Right lobe of liver (tissue), 6 donors: ENCODE measurements at regions not wholly inside any gene's neighbourhood (a gene's known extent, or its start where the extent isn't known, plus 50 kb on each side); places are given as distances from the start of the nearest gene placed in this dataset.
A peak's percentile ranks its signal among the peaks of the same experiment; 100 is the strongest.

Experiments used
- ATAC-seq, 4 donors: fragments of 200-7000 bp; cut with Tn5 transposase; one replicate each; pipeline ENCODE4 v1.9.1; 2020; ENCODE audit warnings: mild to moderate bottlenecking in 4 of 4, moderate library complexity in 4 of 4
- DNase-seq, 3 donors: peaks; one replicate each; pipeline ENCODE4 v3.0.0-alpha.2; 2020
- H3K27ac ChIP-seq, 3 donors: fragments of 200-600 bp; one replicate each; pipeline ENCODE4 v1.8.0; 2022
- H3K27me3 ChIP-seq, 2 donors: fragments of 200-600 bp; one replicate each; pipeline ENCODE4 v1.8.0; 2022
- H3K36me3 ChIP-seq, 4 donors: fragments of 200-600 bp; sonication (generic) in 1 of 4; one replicate each; pipeline versions ENCODE4 v1.5.1 to v1.8.0; 2017 to 2022; ENCODE audit warnings: control low read depth in 1 of 4
- H3K4me1 ChIP-seq, 4 donors: fragments of 200-600 bp; sonication (generic) in 1 of 4; one replicate each; pipeline versions ENCODE4 v1.5.1 to v1.8.0; 2017 to 2022; ENCODE audit warnings: control low read depth in 1 of 4
- H3K4me3 ChIP-seq, 3 donors: fragments of 200-600 bp; one replicate each; pipeline ENCODE4 v1.8.0; 2022
- H3K9me3 ChIP-seq, 4 donors: fragments of 200-600 bp; sonication (generic) in 1 of 4; one replicate each; pipeline versions ENCODE4 v1.5.1 to v1.8.0; 2017 to 2022; ENCODE audit warnings: control low read depth in 1 of 4
- CTCF ChIP-seq, 4 donors: fragments of 200-600 bp in 3 of 4; fragments of 450-650 bp in 1 of 4; IDR thresholded peaks; one replicate each; pipeline versions ENCODE4 v1.5.1 to v1.8.0; 2016 to 2022; ENCODE audit warnings: antibody characterized with exemption in 4 of 4, mild to moderate bottlenecking in 2 of 4
- POLR2A ChIP-seq: fragments of 450-650 bp; IDR thresholded peaks from one replicate; pipeline ENCODE4 v1.6.1; 2017; ENCODE audit warnings: antibody characterized with exemption, mild to moderate bottlenecking
- WGBS: methylation state at CpG from one replicate; pipeline ENCODE4 v1.1.6; 2018; ENCODE audit warnings: low coverage, low lambda C conversion rate; ENCODE audit not compliant: insufficient coverage; ENCODE audit errors: missing lambda C conversion rate; 5-methylcytosine and 5-hydroxymethylcytosine counted together
- intact Hi-C, 2 donors: fragments of 100-400 bp; cut with DNase I; formaldehyde crosslinking; loops; one replicate each; pipeline versions ENCODE4 v1.11.2 to v1.14.1; 2022
- donor health status: DM: no; HTN: yes; CAD: no.
- donor health status: DM: no; HTN: no; CAD: no.
- donor health status: DM: no; HTN: no; CAD: no.
- donor health status: DM: no; HTN: yes; CAD: no.
- donor health status: DM: no; HTN: yes; CAD: no.

DNA sequence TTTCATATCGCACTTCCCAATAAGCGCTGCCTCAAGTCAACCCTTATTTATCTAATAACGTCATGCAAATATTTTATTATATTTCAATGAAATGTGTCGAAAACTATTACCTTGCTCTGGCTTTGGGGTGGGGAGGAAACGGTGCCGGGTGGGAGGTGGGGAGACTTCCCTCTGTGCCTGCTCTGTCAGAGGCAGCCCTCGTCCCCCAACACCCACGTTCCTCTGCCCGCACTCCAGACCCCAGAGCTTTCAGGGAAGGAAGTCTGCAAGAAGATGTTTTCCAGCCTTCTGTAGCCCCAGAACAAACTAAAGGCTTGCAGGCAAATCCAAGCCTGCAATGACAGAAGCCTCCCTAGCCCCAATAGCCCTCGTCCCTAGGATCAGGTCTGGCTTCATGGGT, 235.7 kb downstream of the BUD13 start:
- DNase-seq, result peak in 1 of 3 donors; percentile 9
- intact Hi-C loops, result no loop called here
- Histone ChIP-seq H3K4me3 (no peak overlapping the region), H3K27ac (no peak overlapping the region), H3K27me3 (no peaks in the 10 kb centered on the region), H3K9me3 (no peaks in the 10 kb centered on the region), H3K4me1 (no peaks in the 10 kb centered on the region), H3K36me3 (no peaks in the 10 kb centered on the region)
- TF ChIP-seq CTCF (IDR thresholded peaks at IDR 0.05) (no peak), POLR2A (no peak)
- no peak for ATAC-seq
- 58% methylated on average over 9 of the region's 10 CpGs for WGBS

DNA sequence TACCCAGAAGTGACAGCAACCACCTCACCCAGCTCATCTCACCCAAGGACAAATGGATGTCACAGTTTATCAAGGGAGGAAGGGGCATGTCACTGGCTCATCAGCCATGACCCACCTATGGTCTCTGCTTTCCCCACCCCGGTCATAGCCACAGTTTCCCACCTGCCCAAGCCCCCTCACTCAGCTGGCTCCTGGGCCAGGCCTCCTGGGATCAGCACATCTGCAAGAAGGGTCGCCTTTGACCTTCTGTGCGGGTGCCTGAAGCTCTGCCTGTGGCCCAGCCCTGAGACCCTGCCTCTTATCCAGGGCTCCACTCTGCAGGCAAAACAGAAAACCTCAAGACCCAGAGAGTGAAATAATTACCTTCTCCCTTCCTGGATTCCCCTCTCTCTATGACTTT, 236.4 kb downstream of the BUD13 start:
- Histone ChIP-seq H3K27ac (no peak overlapping the region), H3K9me3 (no peaks in the 10 kb centered on the region), H3K36me3 (no peaks in the 10 kb centered on the region), H3K27me3 (no peaks in the 10 kb centered on the region), H3K4me1 (no peaks in the 10 kb centered on the region), H3K4me3 (no peak overlapping the region)
- no CpG with 5 or more reads among the region's 3 CpGs for WGBS
- DNase-seq, result peak in 1 of 3 donors; percentile 23
- ATAC-seq, result no peak
- TF ChIP-seq POLR2A (no peak), CTCF (IDR thresholded peaks at IDR 0.05) (no peak)
- intact Hi-C loops, result no loop called here

DNA sequence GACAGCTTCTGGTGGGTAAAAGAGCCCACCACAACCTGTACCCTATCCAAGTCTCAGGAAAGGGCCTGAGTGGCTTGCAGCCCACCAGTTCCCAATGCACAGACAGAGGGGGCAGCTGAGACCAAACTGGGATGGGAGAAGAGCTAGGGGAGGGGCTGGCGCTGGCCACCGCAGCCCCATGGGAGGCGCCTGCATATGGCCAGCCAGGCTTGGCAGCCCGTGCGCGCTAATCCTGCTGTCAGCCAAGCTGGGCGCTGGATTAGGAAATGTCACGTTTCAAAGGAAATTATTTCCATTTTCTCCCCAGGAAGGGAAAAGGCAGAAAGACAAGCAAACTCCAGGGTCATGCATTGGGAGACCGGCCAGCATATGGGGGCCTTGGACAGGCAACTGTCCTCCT, 236.8 kb downstream of the BUD13 start:
- ATAC-seq (no peak), DNase-seq (peak in 1 of 3 donors; percentile 6)
- H3K4me3 ChIP-seq, result no peak overlapping the region
- intact Hi-C loops, result no loop called here
- no peaks in the 10 kb centered on the region for H3K27me3 ChIP-seq
- no peaks in the 10 kb centered on the region for H3K36me3 ChIP-seq
- no CpG with 5 or more reads among the region's 9 CpGs for WGBS
- no peaks in the 10 kb centered on the region for H3K9me3 ChIP-seq
- no peaks in the 10 kb centered on the region for H3K4me1 ChIP-seq
- no peak for TF ChIP-seq CTCF (IDR thresholded peaks at IDR 0.05)
- TF ChIP-seq POLR2A, result no peak
- no peak overlapping the region for H3K27ac ChIP-seq

DNA sequence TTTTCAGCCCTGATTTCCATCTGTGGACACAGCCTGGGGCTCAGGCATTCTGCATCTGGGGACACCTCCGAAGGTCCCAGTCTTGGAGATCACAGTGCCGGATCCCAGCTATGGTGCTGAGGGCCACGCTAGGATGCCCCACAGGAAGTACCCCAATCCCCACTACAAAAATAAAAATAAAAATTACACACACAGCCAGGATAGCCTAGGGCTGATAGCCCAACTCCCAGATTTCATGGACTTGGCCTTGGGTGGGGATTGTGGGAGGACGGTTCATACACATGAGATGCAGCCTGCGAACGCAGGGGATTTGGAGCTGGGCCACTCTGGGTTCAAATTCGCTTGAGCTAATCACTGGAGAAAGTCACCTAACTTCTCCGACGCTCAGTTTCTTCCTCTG, 237.7 kb downstream of the BUD13 start:
- H3K27ac ChIP-seq, result no peak overlapping the region
- no peak for ATAC-seq
- no peaks in the 10 kb centered on the region for H3K9me3 ChIP-seq
- no peaks in the 10 kb centered on the region for H3K4me1 ChIP-seq
- DNase-seq, result peak in 1 of 3 donors; percentile 13
- H3K27me3 ChIP-seq, result no peaks in the 10 kb centered on the region
- intact Hi-C loops, result no loop called here
- no peaks in the 10 kb centered on the region for H3K36me3 ChIP-seq
- H3K4me3 ChIP-seq, result no peak overlapping the region
- 72% methylated on average over 8 of the region's 9 CpGs for WGBS
- TF ChIP-seq POLR2A (no peak), CTCF (IDR thresholded peaks at IDR 0.05) (no peak)
